ENCODE measurements at regions not wholly inside any gene's neighbourhood (a gene's known extent, or its start where the extent isn't known, plus 50 kb on each side); places are given as distances from the start of the nearest gene placed in this dataset.

GRCh38 chr13:30143666-30144400, 163.5 kb downstream of the KATNAL1 start:
- TF ChIP-seq CTCF (IDR thresholded peaks at IDR 0.05) (no peak), POLR2AphosphoS5 (IDR thresholded peaks at IDR 0.05) (no peak), EP300 (IDR thresholded peaks at IDR 0.05) (no peak)

All from upper lobe of left lung (tissue), 4 donors.